ENCODE measurements at regions not wholly inside any gene's neighbourhood (a gene's known extent, or its start where the extent isn't known, plus 50 kb on each side); places are given as distances from the start of the nearest gene placed in this dataset.

- TF ChIP-seq CTCF (conservative IDR thresholded peaks at IDR 0.05; ENCODE audit: low read length), result no peak
- no peak for TF ChIP-seq EZH2phosphoT487 (IDR thresholded peaks at IDR 0.05; ENCODE audit: borderline replicate concordance)
These were observed 114.9 kb upstream of the EDNRB start for GRCh38 chr13:78033509-78033908.

Measured in Loucy (cell line).